Ishikawa (cell line): ENCODE measurements at regions not wholly inside any gene's neighbourhood (a gene's known extent, or its start where the extent isn't known, plus 50 kb on each side); places are given as distances from the start of the nearest gene placed in this dataset.

Source experiments
- CEBPB ChIP-seq: IDR thresholded peaks from 2 replicates; pipeline ENCODE4 v1.6.1; 2012
- CREB1 ChIP-seq: IDR thresholded peaks from 2 replicates; pipeline ENCODE4 v1.6.1; 2012; ENCODE audit warnings: low read depth
- EGR1 ChIP-seq: IDR thresholded peaks from 2 replicates; pipeline ENCODE4 v1.6.1; 2012
- EP300 ChIP-seq: IDR thresholded peaks from 2 replicates; pipeline ENCODE4 v1.6.1; 2012; ENCODE audit warnings: borderline replicate concordance
- FOXM1 ChIP-seq: IDR thresholded peaks from 2 replicates; pipeline ENCODE4 v1.6.1; 2012; ENCODE audit warnings: low read depth, borderline replicate concordance
- NFIC ChIP-seq: IDR thresholded peaks from 2 replicates; pipeline ENCODE4 v1.6.1; 2012
- RAD21 ChIP-seq: IDR thresholded peaks from 2 replicates; pipeline ENCODE4 v1.6.1; 2012; ENCODE audit warnings: low read depth
- TAF1 ChIP-seq: IDR thresholded peaks from 2 replicates; pipeline ENCODE4 v1.6.1; 2012; ENCODE audit warnings: low read depth, mild to moderate bottlenecking
- TCF12 ChIP-seq: IDR thresholded peaks from 2 replicates; pipeline ENCODE4 v1.6.1; 2012; ENCODE audit warnings: low read depth
- TEAD4 ChIP-seq: IDR thresholded peaks from 2 replicates; pipeline ENCODE4 v1.6.1; 2012
- YY1 ChIP-seq: IDR thresholded peaks from 2 replicates; pipeline ENCODE4 v1.6.1; 2012; ENCODE audit warnings: low read depth
- ZBTB7A ChIP-seq: IDR thresholded peaks from 2 replicates; pipeline ENCODE4 v1.6.1; 2012; ENCODE audit warnings: low read depth
- TF ChIP-seq, protein P1 (sequence below): IDR thresholded peaks from 2 replicates; pipeline ENCODE4 v1.6.1; 2012; ENCODE audit warnings: low read depth, mild to moderate bottlenecking
- TF ChIP-seq, protein P2 (sequence below): IDR thresholded peaks from 2 replicates; pipeline ENCODE4 v1.6.1; 2012
- TF ChIP-seq, protein P3 (sequence below): IDR thresholded peaks from 2 replicates; pipeline ENCODE4 v1.6.1; 2012

DNA sequence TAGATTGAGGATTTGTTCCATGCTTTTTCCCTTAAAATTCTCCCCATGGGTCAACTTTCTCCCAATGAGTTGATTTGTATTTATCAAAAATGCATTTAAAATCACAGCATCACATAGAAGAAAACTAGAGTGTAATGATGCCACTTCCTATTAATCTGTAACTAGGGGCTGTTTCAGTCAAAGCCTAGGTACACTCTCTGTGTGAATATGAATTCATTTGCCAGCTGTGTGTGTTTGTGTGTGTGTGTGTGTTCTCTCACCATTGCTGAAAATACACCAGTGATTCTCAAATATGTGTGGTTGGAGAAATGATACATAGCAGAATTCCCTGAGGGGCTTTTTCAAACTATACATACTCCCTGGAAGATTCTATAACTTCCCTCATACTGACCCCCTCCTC is 546.5 kb downstream of the KLHL13 start:
- TF ChIP-seq CREB1 (no peak), RAD21 (no peak), TEAD4 (no peak), ZBTB7A (no peak), CEBPB (no peak), YY1 (no peak), TAF1 (no peak), NFIC (no peak), EGR1 (no peak), TCF12 (no peak), FOXM1 (no peak), EP300 (no peak)
- TF ChIP-seq, protein P1, sequence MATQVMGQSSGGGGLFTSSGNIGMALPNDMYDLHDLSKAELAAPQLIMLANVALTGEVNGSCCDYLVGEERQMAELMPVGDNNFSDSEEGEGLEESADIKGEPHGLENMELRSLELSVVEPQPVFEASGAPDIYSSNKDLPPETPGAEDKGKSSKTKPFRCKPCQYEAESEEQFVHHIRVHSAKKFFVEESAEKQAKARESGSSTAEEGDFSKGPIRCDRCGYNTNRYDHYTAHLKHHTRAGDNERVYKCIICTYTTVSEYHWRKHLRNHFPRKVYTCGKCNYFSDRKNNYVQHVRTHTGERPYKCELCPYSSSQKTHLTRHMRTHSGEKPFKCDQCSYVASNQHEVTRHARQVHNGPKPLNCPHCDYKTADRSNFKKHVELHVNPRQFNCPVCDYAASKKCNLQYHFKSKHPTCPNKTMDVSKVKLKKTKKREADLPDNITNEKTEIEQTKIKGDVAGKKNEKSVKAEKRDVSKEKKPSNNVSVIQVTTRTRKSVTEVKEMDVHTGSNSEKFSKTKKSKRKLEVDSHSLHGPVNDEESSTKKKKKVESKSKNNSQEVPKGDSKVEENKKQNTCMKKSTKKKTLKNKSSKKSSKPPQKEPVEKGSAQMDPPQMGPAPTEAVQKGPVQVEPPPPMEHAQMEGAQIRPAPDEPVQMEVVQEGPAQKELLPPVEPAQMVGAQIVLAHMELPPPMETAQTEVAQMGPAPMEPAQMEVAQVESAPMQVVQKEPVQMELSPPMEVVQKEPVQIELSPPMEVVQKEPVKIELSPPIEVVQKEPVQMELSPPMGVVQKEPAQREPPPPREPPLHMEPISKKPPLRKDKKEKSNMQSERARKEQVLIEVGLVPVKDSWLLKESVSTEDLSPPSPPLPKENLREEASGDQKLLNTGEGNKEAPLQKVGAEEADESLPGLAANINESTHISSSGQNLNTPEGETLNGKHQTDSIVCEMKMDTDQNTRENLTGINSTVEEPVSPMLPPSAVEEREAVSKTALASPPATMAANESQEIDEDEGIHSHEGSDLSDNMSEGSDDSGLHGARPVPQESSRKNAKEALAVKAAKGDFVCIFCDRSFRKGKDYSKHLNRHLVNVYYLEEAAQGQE: no peak
- TF ChIP-seq, protein P2, sequence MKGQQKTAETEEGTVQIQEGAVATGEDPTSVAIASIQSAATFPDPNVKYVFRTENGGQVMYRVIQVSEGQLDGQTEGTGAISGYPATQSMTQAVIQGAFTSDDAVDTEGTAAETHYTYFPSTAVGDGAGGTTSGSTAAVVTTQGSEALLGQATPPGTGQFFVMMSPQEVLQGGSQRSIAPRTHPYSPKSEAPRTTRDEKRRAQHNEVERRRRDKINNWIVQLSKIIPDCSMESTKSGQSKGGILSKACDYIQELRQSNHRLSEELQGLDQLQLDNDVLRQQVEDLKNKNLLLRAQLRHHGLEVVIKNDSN: no peak
- TF ChIP-seq, protein P3, sequence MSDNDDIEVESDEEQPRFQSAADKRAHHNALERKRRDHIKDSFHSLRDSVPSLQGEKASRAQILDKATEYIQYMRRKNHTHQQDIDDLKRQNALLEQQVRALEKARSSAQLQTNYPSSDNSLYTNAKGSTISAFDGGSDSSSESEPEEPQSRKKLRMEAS: no peak

DNA sequence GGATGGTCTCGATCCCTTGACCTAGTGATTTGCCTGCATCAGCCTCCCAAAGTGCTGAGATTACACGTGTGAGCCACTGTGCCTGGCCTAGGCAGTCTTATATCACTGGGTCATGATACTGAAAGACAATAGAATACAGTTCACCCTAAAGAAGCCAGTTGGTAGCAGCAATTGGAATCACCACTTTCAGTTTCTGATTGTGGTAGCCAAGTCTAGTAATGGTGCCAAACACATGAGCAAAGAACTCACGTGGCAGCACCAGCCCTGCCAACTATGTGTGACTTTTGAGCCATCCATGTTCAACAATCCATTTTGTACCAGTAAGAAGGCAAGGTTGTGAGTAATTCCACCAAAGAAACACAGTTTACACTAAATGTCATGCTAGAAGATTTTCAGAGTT is 548.4 kb downstream of the KLHL13 start:
- TF ChIP-seq NFIC: no peak
- no peak for TF ChIP-seq CEBPB
- TF ChIP-seq TEAD4: no peak
- no peak for TF ChIP-seq TCF12
- TF ChIP-seq, protein P3: no peak
- no peak for TF ChIP-seq ZBTB7A
- no peak for TF ChIP-seq EGR1
- TF ChIP-seq FOXM1: no peak
- TF ChIP-seq EP300: no peak
- TF ChIP-seq, protein P2: no peak
- no peak for TF ChIP-seq RAD21
- TF ChIP-seq, protein P1: no peak
- TF ChIP-seq TAF1: no peak

DNA sequence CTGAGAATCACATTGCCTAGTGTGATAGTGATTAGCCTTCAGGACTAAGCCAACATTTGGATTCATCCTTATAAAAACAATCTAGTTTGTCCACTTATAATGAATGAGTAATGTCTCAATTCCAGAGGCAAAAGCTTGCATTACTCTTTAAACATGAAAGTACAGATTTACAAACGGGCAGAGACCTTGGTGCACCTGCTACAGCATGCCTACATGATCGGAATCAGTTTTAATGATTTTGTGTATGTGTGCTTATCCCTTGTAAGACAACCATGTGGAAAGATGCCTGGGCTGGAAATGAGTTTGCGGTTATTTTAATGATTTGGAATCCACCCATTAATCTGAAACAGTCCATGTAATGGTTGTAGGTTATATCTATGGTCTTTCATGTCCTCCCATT is 572.7 kb downstream of the KLHL13 start:
- TF ChIP-seq TEAD4 (no peak), EP300 (no peak), FOXM1 (no peak), CREB1 (no peak), TCF12 (no peak)
- TF ChIP-seq, protein P1: no peak

DNA sequence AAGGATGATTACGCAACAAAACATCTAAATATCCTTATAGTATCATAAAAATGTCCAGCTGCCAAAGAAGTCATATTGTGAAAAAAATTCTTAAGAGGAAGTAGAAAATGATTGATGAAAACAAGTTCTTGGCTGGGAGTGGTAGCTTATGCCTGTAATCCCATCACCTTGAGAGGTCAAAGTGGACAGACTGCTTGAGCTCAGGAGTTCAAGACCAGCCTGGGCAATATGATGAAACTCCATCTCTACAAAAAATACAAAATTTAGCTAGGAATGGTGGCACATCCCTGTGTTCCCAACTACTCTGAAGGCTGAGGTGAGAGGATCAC is 577.6 kb downstream of the KLHL13 start:
- TF ChIP-seq ZBTB7A (no peak), NFIC (no peak), CREB1 (no peak), RAD21 (no peak), FOXM1 (no peak), YY1 (no peak), CEBPB (no peak), TCF12 (no peak)
- TF ChIP-seq, protein P3: no peak
